ENCODE measurements at regions not wholly inside any gene's neighbourhood (a gene's known extent, or its start where the extent isn't known, plus 50 kb on each side); places are given as distances from the start of the nearest gene placed in this dataset.
"Not testable (repeated sequence)": the region's sequence is repeated elsewhere in the genome, so short reads cannot be mapped to it uniquely, and the experiment has no call there.

DNA sequence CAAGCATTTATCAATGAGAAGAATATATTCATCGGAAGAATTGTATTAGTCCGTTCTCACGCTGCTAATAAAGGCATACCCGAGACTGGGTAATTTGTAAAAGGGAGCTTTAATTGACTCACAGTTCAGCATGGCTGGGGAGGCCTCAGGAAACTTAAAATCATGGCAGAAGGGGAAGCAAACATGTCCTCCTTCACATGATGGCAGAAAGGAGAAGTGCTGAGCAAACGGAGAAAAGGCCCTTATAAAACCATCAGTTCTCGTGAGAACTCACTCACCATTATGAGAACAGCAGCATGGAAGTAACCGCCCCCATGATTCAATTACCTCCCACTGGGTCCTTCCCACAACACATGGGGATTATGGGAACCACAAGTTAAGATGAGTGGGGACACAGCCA is 1688.2 kb downstream of the SPATA31A7 start:
- DNase-seq, result not testable (repeated sequence)

GRCh38 chr9:62880453-62880852 is 1690.6 kb downstream of the SPATA31A7 start:
- not testable (repeated sequence) for DNase-seq

DNA sequence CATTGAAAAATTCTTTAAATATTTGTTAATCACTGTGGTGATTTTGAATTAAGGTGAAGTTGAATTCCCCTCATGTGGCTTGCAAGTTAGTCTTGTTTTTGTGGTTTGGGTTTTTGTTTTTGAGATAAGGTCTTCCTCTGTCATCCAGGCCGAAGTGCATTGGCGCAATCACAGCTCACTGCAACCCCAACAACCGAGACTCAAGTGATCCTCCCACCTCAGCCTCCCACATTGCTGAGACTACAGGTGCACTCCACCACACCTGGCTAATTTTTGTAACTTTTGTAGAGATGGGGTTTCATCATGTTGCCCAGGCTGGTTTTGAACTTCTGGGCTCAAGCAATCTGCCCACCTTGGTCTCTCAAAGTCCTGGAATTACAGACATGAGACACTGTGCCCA is 1691.1 kb downstream of the SPATA31A7 start:
- DNase-seq, result not testable (repeated sequence)

DNA sequence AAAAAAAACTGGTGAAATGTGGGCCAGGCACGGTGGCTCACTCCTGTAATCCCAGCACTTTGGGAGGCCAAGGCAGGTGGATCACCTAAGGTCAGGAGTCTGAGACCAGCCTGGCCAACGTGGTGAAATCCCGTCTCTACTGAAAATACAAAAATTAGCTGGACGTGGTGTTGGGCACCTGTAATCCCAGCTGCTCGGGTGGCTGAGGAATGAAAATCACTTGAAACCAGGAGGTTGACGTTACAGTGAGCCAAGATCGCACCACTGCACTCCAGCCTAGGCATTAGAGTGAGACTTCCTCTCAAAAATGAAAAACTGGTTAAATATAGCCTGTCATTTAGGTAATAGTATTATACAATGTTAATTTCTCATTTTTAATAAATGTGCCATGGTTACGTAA is 1692.0 kb downstream of the SPATA31A7 start:
- not testable (repeated sequence) for DNase-seq

GRCh38 chr9:62882717-62883116 is 1692.9 kb downstream of the SPATA31A7 start:
- DNase-seq, result not testable (repeated sequence)

DNA sequence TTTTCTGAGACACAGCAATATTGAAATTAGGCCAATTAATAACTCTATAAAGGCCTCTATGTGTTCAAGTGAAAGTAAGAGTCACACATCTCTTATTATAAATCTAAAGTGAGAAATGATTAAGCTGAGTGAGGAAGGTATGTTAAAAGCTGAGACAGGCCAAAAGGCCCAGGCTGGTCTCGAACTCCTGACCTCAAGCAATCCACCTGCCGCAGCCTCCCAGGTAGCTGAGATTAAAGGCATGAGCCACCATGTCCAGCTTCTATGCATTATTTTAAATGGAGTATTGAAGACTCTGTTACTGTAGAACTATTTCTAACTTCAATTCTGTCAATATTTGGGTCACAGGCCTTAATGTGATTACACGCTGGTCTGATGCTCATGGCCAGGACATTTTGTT is 1706.9 kb downstream of the SPATA31A7 start:
- DNase-seq, result not testable (repeated sequence)

DNA sequence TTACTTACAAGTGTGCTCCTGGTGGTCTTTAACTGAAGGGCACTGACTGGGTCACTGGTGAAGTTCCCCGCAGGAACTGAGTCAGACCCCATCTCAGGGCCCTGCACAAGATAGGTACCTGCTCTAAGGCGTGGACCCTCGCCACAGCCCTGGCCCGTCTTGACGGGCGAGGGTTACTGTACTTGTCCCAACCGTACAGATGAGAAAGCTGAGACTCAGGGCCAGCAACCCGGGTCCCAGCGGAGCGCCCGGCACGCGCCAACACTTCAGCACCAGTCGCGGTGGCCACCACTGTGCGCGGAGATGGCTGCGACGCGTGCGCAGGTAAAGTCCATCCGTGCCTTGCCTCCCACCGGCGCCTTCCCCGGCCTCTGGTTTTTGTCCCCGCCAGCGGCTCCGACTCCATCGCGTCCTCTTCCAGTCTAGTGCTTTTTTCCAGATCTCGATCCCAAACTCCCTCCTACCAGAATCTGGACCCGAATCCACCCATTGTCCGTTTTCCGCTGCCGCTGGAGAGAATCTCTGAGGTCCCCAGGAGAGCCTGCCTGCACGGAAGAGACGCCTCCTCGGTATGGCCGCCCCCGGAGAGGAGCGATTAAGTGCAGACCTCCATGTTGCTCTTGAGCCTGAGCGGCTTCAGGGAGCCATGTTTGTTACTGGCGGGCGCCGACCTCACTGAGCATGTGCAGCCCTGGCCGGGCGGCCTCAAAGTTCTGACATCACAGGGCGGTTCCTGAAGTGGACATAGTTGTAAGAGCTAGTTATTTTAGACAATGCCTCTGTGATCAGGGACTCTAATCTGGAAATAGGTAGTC is 1707.8 kb downstream of the SPATA31A7 start:
- DNase-seq, result peak; percentile 69

- not testable (repeated sequence) for DNase-seq
Measured at GRCh38 chr9:62899666-62900065, 1709.8 kb downstream of the SPATA31A7 start.

DNA sequence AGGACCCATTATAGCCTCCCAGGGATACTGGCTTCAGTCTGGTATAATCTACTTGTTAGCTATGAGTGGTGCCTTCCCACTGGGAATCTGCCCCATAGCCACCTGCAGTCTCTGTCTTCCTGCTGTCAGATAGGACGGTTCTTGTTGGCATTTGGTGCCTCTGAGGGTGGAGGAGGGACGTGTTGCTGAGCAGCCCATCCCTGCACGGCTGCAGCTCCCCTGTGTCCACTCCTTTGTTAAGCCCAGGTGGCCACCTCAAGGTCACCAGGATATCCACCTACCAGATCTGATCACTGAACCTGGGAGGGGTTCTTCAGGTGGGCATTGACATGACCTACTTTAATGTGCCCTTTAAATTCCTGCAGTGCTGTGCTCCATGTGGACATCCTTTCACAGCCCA is 1714.2 kb downstream of the SPATA31A7 start:
- DNase-seq, result not testable (repeated sequence)

DNA sequence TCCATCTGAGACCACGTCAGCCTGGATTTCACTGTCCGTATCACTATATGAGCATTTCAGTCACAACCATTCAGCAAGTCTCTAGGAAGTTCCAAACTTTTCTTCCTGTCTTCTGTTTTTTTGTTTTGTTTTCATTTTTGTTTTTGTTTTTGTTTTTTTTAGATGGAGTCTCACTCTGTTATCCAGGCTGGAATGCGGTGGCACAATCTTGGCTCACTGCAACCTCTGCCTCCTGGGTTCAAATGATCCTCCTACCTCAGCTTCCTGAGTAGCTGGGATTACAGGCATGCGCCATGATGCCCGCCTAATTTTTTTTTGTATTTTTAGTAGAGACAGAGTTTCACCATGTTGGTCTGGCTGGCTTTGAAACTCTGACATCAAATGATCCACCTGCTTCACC is 1715.9 kb downstream of the SPATA31A7 start:
- not testable (repeated sequence) for DNase-seq

DNA sequence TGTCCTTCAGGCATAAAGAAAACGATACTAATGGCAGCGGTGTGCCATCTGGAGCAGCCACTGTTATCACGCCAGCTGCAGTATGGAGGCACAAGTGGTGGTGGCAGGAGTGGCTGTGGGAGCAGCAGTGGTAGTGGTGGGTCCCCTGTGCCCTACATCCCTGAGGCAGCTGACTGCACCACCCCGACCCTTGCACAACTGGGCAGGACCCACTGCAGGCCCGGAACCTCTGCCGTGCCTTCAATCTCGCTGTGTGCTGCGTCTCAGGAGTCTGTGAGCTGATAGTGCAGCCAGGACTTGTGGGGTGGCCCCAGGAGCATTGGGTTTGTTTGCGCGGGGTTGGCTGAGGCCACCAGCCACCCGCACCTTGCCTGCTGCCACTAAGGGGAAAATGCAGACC is 1718.0 kb downstream of the SPATA31A7 start:
- not testable (repeated sequence) for DNase-seq

DNA sequence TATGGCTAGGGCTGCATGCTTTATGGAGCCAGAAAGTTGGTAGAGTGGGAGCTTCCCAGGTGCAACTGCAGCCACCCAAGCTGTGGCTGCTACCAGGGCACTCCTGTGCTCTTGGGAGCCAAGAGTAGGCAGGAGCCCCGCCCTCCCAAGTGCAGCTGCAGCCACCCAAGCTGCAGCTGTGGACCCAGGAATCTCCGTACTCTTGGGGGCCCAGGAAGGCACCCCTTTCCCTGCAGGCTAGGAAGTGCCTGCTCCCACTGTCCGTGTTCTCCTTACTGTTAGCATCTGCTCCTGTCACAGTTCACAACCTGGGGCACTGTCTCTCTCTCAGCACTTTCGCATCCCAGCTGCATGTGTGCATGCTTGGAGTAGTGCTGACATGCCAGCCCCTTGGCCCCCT is 1718.4 kb downstream of the SPATA31A7 start:
- DNase-seq, result not testable (repeated sequence)

- not testable (repeated sequence) for DNase-seq
Measured at GRCh38 chr9:62909447-62909846, 1719.6 kb downstream of the SPATA31A7 start.

DNA sequence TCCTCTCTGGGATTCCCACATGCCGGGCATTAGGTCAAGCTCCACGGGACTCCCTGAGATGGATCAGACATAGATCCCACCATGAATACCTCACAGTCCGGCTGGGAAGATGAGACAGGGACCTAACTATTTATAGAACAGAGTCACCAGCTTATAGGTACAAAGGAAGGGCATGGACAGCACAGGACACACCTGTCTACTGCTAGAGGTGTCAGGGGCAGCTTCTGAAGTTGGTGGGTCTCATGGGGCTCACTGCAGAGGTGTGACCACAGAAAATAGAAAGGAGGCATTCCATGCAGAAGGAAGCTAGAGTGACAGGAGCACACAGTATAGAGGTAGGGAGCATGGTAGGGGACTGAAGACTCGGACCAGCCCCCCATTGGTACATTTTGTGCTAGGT is 1722.4 kb downstream of the SPATA31A7 start:
- DNase-seq, result not testable (repeated sequence)

DNA sequence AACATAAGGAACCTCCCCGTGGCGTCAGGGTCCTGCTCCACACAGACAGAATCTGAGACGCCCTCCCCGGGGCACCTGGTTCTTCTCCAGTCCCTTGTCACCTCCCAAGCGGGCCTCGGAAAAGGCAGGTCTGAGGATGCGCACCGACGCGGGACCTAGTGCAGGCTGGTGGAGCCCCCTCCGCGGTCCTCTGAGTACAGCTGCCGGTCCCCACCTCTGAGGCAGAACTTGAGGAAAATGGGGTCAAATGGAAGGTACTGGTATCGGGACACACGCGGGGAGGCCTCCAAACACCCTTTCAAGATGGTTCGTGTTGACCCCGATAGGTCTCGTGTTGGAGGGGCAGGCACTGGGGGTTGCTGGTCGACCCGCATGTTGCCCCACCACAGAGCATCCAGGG is 1725.3 kb downstream of the SPATA31A7 start:
- DNase-seq, result peak; percentile 28

DNA sequence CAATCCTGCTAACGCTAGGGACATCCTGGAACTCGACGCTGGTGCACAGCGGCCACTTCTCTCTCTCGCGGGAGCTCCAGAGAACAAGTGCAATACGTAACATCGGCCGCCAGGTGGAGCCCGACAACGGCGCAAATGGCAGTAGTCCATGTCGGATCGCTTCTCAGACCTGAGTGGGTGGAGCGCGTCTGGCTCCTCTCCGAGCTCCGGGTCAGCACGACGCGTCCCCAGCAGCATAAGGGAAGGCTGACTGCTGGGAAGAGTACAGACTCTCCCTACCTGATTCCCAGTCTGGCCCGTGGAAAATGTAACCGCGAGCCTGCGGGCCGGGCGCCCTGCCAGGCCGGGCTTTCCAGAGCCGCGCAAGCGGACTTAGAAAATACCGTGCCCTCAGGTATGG is 1725.8 kb downstream of the SPATA31A7 start:
- DNase-seq, result not testable (repeated sequence)

DNA sequence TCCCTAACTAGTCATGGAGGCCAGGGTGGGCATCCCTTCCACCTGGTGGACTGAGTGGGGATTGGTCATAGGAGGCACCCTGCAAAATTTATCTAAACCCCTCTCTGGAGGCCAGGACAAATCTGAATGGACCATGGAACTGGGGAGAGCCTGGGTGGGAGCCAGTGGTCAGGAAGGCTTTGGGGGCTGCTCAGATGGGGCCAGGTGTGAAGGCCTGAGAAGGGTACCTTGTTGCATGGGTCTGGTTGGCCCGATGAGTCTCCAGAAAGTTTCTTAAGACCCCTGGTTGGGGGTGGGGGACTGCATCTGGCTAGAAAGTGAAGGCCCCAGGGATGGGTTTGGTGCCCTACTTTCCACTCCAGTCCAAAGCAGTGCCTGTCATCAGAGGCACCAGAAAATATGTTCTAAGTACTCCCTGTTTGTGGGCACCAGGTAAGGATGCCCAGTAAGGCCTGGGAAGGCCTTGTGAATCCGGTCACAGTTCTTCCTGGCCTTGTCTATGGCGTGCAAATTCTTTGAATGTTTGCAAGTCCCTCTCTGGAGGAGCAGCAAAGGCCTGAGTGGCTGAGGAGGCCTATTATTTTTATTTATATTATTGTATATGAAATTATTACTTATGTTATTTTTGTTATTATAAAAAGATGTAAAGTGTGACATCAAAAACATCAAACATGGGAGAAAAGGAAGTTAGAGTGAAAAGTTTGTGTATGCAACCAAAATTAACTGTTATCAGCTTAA is 1729.0 kb downstream of the SPATA31A7 start:
- not testable (repeated sequence) for DNase-seq

- DNase-seq, result not testable (repeated sequence)
Measured at GRCh38 chr9:62931484-62931883, 1741.6 kb downstream of the SPATA31A7 start.

DNA sequence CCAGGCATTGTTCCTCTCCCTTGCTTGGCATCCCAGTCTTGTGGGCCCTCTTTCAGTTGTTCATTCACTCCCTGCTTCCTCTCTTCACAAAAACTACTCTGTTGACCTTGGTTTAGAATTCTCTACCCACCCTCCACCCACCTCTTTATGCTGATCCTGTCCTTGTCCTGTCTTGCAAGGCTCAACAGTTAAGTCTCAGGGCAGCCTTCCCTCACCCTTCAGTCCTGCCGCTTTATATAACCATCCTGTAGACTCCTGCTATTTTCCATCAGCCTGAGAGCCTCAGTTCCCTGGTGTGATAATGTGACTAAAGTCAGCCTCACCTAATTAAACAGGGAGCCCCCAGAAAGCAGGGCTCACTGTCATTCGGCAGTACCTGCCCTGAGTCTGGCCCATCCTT is 1763.0 kb downstream of the SPATA31A7 start:
- not testable (repeated sequence) for DNase-seq
